Peyer's patch (tissue), 4 donors: ENCODE measurements at regions not wholly inside any gene's neighbourhood (a gene's known extent, or its start where the extent isn't known, plus 50 kb on each side); places are given as distances from the start of the nearest gene placed in this dataset.

ENCODE experiments used
- CTCF ChIP-seq, 6 experiments: fragments of 450-650 bp in 4 of 6; fragments of 200-600 bp in 2 of 6; sonication (generic) in 1 of 6; IDR thresholded peaks; one replicate each; pipeline ENCODE4 v1.5.1; 2017 to 2019; ENCODE audit warnings: antibody characterized with exemption in 6 of 6, mild to moderate bottlenecking in 3 of 6, moderate library complexity in 1 of 6
- POLR2A ChIP-seq, 2 donors: fragments of 450-650 bp; IDR thresholded peaks; one replicate each; pipeline ENCODE4 v1.5.1; 2017; ENCODE audit warnings: antibody characterized with exemption in 2 of 2, mild to moderate bottlenecking in 2 of 2, moderate library complexity in 2 of 2

GRCh38 chr1:29590583-29591565, 354.6 kb downstream of the PTPRU start:
- TF ChIP-seq CTCF (IDR thresholded peaks at IDR 0.05) (no peak), POLR2A (IDR thresholded peaks at IDR 0.05) (no peak)
